Natural killer cell (primary cell): ENCODE measurements at regions not wholly inside any gene's neighbourhood (a gene's known extent, or its start where the extent isn't known, plus 50 kb on each side); places are given as distances from the start of the nearest gene placed in this dataset.

Experiments used
- ATAC-seq, 3 donors: fragments of 150-1000 bp in 2 of 3; fragments of 200-7000 bp in 1 of 3; cut with Tn5 transposase; 1 replicate in 1 of 3; 2 replicates in 2 of 3; pipeline ENCODE4 v1.10.0; 2021; ENCODE audit warnings: mild to moderate bottlenecking in 2 of 3, moderate library complexity in 2 of 3
- DNase-seq, 2 donors: peaks; one replicate each; pipeline versions ENCODE4 v3.0.0 to v3.0.0-alpha.2; 2013 to 2021; ENCODE audit warnings: mixed read lengths in 1 of 2
- H3K27ac ChIP-seq: one replicate; pipeline ENCODE4 v1.5.1; 2013; ENCODE audit warnings: mild to moderate bottlenecking, low read length
- H3K27me3 ChIP-seq: one replicate; pipeline ENCODE4 v1.6.1; 2013; ENCODE audit warnings: low read length; ENCODE audit not compliant: control insufficient read depth, insufficient read depth
- H3K36me3 ChIP-seq: one replicate; pipeline ENCODE4 v1.6.1; 2013; ENCODE audit warnings: low read length; ENCODE audit not compliant: control insufficient read depth, insufficient read depth
- H3K4me1 ChIP-seq: one replicate; pipeline ENCODE4 v1.6.1; 2013; ENCODE audit warnings: low read length; ENCODE audit not compliant: control insufficient read depth, insufficient read depth
- H3K4me3 ChIP-seq: one replicate; pipeline ENCODE4 v1.5.1; 2013; ENCODE audit warnings: low read length
- H3K9me3 ChIP-seq: one replicate; pipeline ENCODE4 v1.6.1; 2013; ENCODE audit warnings: low read length; ENCODE audit not compliant: control insufficient read depth, insufficient read depth
- H3K27ac Mint-ChIP-seq, 2 donors: one replicate each; pipeline ENCODE4 v1.8.0; 2022; ENCODE audit warnings: mild to moderate bottlenecking in 2 of 2, mixed read lengths in 2 of 2, moderate library complexity in 1 of 2
- H3K27me3 Mint-ChIP-seq, 2 donors: one replicate each; pipeline ENCODE4 v1.8.0; 2022; ENCODE audit warnings: low read depth in 2 of 2, mixed read lengths in 2 of 2
- H3K36me3 Mint-ChIP-seq: one replicate; pipeline ENCODE4 v1.8.0; 2022; ENCODE audit warnings: mixed read lengths
- H3K4me1 Mint-ChIP-seq, 2 donors: one replicate each; pipeline ENCODE4 v1.8.0; 2022; ENCODE audit warnings: mixed read lengths in 2 of 2
- H3K4me3 Mint-ChIP-seq: one replicate; pipeline ENCODE4 v1.8.0; 2022; ENCODE audit warnings: mild to moderate bottlenecking, moderate library complexity, mixed read lengths
- H3K9me3 Mint-ChIP-seq, 2 donors: one replicate each; pipeline ENCODE4 v1.8.0; 2022; ENCODE audit warnings: mixed read lengths in 2 of 2
- WGBS: methylation state at CpG from one replicate; pipeline ENCODE4 v1.1.7; 2013; ENCODE audit warnings: missing lambda C conversion rate; ENCODE audit not compliant: insufficient coverage; 5-methylcytosine and 5-hydroxymethylcytosine counted together
- intact Hi-C: fragments of 100-400 bp; cut with micrococcal nuclease; formaldehyde crosslinking; loops from one replicate; pipeline ENCODE4 v1.14.2; 2022
- TF ChIP-seq, protein P1 (sequence below): fragments of 200-600 bp; IDR thresholded peaks from one replicate; pipeline ENCODE4 v1.8.0; 2022; ENCODE audit warnings: antibody characterized with exemption

DNA sequence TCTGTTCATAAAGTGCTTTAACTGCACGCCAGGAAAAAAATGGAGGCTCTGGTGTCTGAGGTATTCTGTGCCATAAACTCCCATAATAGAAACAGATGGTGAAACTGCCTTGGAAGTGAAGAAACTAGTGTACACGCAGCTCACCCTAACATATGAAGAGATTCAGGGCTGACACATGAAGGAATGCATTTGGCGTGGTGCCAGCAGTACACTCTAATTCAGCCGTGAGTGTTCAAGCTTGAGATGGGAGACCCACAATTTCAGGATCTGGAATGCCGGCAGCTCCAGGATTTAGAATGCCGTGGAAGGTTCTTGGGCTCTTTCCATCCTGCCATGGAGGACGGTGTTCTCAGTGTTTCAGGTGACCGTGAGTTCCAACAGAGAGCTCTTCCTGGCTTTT, 478.4 kb downstream of the TSHZ3 start:
- intact Hi-C loops = no loop called here
- H3K9me3 Mint-ChIP-seq = no peaks in the 10 kb centered on the region
- TF ChIP-seq, protein P1, sequence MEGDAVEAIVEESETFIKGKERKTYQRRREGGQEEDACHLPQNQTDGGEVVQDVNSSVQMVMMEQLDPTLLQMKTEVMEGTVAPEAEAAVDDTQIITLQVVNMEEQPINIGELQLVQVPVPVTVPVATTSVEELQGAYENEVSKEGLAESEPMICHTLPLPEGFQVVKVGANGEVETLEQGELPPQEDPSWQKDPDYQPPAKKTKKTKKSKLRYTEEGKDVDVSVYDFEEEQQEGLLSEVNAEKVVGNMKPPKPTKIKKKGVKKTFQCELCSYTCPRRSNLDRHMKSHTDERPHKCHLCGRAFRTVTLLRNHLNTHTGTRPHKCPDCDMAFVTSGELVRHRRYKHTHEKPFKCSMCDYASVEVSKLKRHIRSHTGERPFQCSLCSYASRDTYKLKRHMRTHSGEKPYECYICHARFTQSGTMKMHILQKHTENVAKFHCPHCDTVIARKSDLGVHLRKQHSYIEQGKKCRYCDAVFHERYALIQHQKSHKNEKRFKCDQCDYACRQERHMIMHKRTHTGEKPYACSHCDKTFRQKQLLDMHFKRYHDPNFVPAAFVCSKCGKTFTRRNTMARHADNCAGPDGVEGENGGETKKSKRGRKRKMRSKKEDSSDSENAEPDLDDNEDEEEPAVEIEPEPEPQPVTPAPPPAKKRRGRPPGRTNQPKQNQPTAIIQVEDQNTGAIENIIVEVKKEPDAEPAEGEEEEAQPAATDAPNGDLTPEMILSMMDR = no peak
- H3K4me3 Mint-ChIP-seq = no peak overlapping the region
- Histone ChIP-seq H3K27ac (no peak overlapping the region), H3K4me1 (no peaks in the 10 kb centered on the region), H3K4me3 (no peak overlapping the region), H3K36me3 (no peaks in the 10 kb centered on the region), H3K9me3 (no peaks in the 10 kb centered on the region), H3K27me3 (no peaks in the 10 kb centered on the region)
- no peak overlapping the region for H3K27ac Mint-ChIP-seq
- H3K27me3 Mint-ChIP-seq = peaks cover 2 to 3% of the 10 kb centered on the region in 2 donors
- H3K4me1 Mint-ChIP-seq = no peaks in the 10 kb centered on the region
- DNase-seq (no peak), ATAC-seq (no peak)
- no peaks in the 10 kb centered on the region for H3K36me3 Mint-ChIP-seq
- 84% methylated on average over 7 of the region's 8 CpGs for WGBS

DNA sequence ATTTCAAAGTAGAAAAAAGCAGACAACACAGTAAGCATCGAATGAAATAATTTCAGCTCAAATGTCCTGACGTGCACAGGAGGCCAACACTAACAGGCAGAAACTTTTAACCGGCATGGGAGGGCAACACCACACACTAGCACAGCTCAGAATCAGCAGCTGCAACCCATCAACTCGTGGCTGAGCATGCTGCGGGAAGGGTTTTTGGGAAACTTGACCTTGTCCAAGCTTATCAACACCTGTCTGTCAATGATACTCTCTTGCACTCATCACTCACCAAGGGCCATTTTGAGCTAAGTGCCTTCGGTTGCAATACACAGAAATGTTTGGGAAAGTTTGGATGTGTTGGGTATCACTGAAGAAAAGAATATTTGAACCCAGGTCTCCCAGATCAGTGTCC, 483.7 kb downstream of the TSHZ3 start:
- TF ChIP-seq, protein P1 = no peak
- Mint-ChIP-seq H3K9me3 (no peaks in the 10 kb centered on the region), H3K4me3 (no peak overlapping the region), H3K27me3 (peaks cover 5 to 6% of the 10 kb centered on the region in 2 donors), H3K36me3 (no peaks in the 10 kb centered on the region), H3K4me1 (no peaks in the 10 kb centered on the region), H3K27ac (no peak overlapping the region)
- peaks cover 5% of the 10 kb centered on the region for H3K4me1 ChIP-seq
- intact Hi-C loops = no loop called here
- no peak for DNase-seq
- no peak overlapping the region for H3K27ac ChIP-seq
- no peaks in the 10 kb centered on the region for H3K27me3 ChIP-seq
- no peak overlapping the region for H3K4me3 ChIP-seq
- 91% methylated on average over 5 of the region's 6 CpGs for WGBS
- no peaks in the 10 kb centered on the region for H3K36me3 ChIP-seq
- no peaks in the 10 kb centered on the region for H3K9me3 ChIP-seq
- no peak for ATAC-seq

DNA sequence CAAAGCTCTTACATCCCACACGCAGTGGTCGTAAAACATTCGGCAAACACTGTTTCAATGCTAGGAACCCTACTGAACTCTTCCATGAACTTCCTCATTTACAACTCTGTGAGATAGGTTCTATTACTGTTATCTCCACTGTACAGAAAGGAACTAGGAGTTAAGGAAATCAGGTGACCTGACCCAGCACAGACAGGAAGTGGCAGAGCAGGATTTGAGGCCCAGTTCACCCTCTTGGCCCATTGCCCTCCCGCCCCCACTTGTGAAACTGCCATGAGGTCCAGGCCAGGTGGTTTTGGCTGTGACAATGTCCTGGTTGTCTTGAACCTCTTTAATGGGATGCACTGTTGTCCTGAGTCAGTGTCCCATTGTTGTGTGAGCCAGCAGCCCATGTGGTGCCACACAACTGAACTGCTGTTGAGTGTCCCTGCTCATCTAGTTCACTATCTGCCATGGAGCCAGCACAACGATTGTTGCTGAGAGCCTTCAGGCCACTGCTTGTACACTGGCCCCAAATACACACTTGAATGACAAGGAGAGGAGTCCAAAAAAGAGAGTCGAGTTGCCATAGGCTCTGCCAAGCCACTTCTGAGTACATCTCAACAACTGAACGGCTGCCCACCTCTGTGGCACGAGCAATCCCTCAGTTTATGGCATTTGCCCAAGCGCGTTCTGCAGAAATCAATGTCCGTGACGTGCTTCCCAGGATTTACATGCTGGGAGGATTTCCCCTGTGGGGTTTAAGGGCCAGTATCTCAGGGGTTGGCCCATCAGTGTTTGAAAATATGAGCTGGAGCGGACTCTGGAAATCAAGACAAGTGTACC, 484.6 kb downstream of the TSHZ3 start:
- no peaks in the 10 kb centered on the region for H3K4me1 Mint-ChIP-seq
- H3K4me3 ChIP-seq = no peak overlapping the region
- TF ChIP-seq, protein P1 = no peak
- H3K27me3 ChIP-seq = no peaks in the 10 kb centered on the region
- no peak overlapping the region for H3K27ac ChIP-seq
- H3K27me3 Mint-ChIP-seq = peaks cover 5 to 6% of the 10 kb centered on the region in 2 donors
- no peaks in the 10 kb centered on the region for H3K9me3 Mint-ChIP-seq
- no peak overlapping the region for H3K4me3 Mint-ChIP-seq
- no peaks in the 10 kb centered on the region for H3K36me3 ChIP-seq
- peaks cover 5% of the 10 kb centered on the region for H3K4me1 ChIP-seq
- no peak for ATAC-seq
- WGBS = 66% methylated on average over 12 of the region's 13 CpGs
- intact Hi-C loops = no loop called here
- no peak overlapping the region for H3K27ac Mint-ChIP-seq
- H3K9me3 ChIP-seq = peaks cover 3% of the 10 kb centered on the region
- DNase-seq = no peak
- H3K36me3 Mint-ChIP-seq = no peaks in the 10 kb centered on the region

DNA sequence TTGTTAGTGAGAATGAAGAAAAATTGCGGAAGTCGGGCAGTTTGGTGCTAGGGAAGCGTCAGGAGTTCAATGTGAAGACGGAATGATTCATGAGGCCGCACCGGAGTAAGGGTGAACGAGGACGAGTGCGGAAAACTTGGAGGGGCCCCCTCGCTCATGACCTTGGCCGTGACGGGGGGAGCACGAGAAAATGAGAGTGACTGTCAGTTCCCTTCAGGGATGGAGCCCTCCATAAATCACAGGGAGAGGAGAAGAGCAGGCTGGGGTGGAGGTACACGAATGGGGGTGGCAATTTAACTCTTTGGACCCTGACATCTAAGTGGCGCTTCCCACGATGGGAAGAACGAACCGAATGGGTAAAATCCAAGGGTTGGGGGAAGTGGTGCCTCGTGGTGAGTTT, 486.4 kb downstream of the TSHZ3 start:
- Histone ChIP-seq H3K27me3 (no peaks in the 10 kb centered on the region), H3K36me3 (no peaks in the 10 kb centered on the region), H3K4me1 (peaks cover 5% of the 10 kb centered on the region), H3K27ac (no peak overlapping the region), H3K9me3 (peaks cover 3% of the 10 kb centered on the region), H3K4me3 (no peak overlapping the region)
- H3K36me3 Mint-ChIP-seq = no peaks in the 10 kb centered on the region
- TF ChIP-seq, protein P1 = no peak
- no peak overlapping the region for H3K27ac Mint-ChIP-seq
- no peaks in the 10 kb centered on the region for H3K9me3 Mint-ChIP-seq
- ATAC-seq = no peak
- H3K4me1 Mint-ChIP-seq = no peaks in the 10 kb centered on the region
- WGBS = 88% methylated on average over 19 of the region's 19 CpGs
- intact Hi-C loops = no loop called here
- H3K4me3 Mint-ChIP-seq = no peak overlapping the region
- peaks cover 5 to 6% of the 10 kb centered on the region in 2 donors for H3K27me3 Mint-ChIP-seq
- DNase-seq = no peak
